ENCODE measurements at regions not wholly inside any gene's neighbourhood (a gene's known extent, or its start where the extent isn't known, plus 50 kb on each side); places are given as distances from the start of the nearest gene placed in this dataset.

DNA sequence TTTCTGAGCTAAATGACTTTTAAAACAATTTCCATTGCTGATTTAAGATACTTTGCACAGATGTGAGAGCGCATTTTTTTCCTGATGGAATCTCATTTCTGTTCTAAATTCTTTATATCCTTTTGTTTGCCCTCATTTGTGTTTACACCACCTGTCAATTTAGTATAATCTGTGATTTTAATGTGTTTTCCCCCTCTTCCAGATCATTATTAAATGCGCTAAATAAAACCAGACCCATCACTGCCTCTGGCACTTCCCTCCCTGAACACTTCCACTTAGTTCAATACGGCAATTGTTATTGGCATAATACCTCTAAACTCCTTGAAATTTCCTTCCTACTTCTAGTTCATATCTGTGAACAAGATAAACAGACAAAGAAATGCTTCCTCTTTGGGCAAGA, 186.9 kb upstream of the ADGRL2 start:
- no peak for DNase-seq

DNA sequence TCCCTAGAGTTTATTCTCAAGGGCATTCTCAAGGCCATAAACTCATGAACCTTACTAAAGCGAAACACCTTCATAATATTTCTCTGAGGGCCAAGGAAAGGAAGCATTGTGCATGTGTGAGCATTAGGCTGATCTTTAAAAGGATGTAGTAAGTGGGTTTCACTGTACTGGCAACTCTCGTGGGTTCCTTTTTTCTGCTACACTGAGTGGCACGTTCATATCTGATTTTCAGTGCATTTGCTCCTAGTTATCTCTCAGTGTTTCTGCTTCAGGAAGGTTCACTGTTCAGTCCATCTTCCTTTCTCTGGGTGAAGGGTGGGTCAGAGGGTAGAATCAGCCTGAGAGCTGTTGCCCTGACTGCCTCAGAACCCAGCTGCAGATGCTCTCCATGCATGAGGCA, 192.8 kb upstream of the ADGRL2 start:
- no peak for DNase-seq

- DNase-seq, result no peak
Observed at GRCh38 chr1:81607086-81607485, 193.6 kb upstream of the ADGRL2 start.

- DNase-seq, result no peak
Observed at GRCh38 chr1:81606656-81607055, 194.1 kb upstream of the ADGRL2 start.

GRCh38 chr1:81605023-81605422, 195.7 kb upstream of the ADGRL2 start:
- DNase-seq, result no peak

DNA sequence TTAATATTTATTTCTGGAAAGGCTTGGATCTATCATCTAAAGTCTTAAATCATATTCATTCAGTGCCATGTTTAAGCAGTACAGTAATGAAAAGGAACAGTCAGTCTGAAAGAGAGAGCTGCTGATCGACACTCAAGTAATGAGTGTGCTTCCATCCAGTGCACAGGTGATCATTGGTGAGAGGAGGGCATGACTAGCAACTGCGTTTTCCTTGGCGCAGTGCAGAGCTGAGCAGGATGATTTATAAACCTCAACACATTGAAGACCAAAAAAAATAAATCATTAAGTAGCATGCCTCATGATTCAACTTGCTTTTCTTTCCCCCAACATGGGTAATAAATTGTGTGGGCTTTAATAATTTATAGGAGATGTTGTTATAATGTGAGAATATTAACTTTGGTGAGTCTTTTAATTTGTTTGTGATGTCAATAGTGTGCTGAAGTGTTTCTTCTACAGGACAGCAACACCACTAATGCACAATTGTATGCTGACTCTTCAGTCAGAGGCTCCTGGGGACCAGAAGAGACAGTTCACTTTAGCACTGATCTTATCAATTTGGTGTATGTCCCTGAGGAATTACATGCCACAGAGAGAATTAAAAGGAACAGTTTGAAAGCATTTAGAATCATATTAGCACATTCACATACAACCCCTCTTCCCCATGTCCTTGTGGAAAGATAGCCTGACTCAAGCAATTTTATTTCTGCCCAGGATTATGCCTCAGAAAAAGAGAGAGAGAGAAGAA, 199.7 kb upstream of the ADGRL2 start:
- no peak for DNase-seq

- no peak for DNase-seq
Observed at GRCh38 chr1:81600363-81600762, 200.4 kb upstream of the ADGRL2 start.

GRCh38 chr1:81598623-81599022, 202.1 kb upstream of the ADGRL2 start:
- no peak for DNase-seq

- no peak for DNase-seq
Observed at GRCh38 chr1:81597720-81598426, 202.9 kb upstream of the ADGRL2 start.

DNA sequence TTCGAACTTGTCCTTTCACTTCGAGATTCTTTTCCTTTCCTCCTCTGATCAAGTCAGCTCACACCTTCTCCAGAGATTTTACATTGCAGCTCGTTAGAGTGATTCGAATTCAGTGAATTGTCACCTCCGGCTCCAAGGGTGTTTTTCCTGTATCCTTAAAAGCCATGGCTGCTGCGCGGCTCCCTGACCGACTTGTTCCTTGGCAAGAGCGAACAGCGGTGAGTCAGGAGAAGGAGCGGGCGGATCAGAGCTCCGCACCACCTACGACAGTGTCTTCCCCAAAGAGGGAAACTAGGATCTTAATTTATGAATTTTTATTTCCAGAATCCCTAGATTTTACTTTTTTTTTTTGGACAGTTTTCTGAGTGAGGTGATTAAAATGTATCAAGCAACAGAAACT, 204.4 kb upstream of the ADGRL2 start:
- DNase-seq, result no peak

DNA sequence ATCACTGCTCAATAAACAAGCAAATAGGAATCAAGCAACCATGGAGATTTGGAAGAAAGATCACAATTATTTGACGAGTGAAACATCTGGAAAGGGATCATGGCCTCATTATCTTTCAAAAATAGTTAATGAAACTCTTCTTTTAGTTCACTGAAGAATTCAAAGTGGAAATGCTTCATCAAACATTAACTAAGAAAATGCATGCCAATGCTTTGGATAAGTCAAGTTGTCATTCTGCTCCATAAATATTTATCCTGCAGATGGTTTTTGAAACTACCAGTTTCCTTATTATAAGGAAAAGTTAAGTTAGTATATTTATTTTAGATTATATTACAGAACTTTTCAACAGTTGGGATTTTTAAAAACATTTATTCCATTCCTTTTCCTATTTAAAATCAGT, 206.5 kb upstream of the ADGRL2 start:
- DNase-seq, result no peak

DNA sequence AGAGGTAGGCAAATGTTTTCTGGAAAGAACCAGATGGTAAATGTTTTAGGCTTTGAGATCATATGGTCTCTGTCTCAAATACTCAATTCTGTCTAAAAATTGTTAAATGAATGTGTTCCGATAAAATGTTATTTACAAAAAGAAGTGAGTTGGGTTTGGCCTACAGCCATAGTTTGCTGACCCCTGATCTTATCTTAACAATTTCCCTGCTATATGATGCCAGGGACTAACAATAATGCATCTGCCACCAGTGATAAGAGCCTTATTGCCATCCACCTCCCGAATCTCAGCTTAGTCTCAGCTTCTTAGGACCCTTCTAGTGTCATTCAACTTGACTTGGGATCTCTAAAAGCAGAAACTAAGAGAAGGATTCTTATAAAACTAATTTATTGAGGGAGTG, 208.5 kb upstream of the ADGRL2 start:
- no peak for DNase-seq

- no peak for DNase-seq
Observed at GRCh38 chr1:81590171-81590570, 210.6 kb upstream of the ADGRL2 start.

GRCh38 chr1:81588149-81588548, 212.6 kb upstream of the ADGRL2 start:
- no peak for DNase-seq

- DNase-seq, result no peak
Observed at GRCh38 chr1:81587426-81587825, 213.3 kb upstream of the ADGRL2 start.

DNA sequence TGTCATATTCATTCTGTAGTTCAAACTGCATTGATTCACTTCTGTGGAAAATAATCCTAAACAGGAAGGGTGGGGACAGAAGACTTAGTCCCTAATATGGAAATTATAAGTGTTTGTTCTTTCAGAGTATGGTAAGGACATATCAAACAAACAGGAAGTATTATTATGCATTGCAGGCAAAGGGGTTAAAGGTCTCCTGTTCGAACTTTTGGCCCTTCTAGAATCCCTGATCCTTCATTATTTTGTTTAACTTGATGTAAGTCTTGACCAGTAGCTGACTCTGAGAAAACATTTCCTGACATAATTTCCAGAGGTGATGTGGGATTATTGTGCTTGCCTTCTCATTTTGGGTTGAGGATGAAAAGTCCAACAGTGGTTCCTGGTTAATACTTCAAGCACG, 215.4 kb upstream of the ADGRL2 start:
- DNase-seq, result no peak

DNA sequence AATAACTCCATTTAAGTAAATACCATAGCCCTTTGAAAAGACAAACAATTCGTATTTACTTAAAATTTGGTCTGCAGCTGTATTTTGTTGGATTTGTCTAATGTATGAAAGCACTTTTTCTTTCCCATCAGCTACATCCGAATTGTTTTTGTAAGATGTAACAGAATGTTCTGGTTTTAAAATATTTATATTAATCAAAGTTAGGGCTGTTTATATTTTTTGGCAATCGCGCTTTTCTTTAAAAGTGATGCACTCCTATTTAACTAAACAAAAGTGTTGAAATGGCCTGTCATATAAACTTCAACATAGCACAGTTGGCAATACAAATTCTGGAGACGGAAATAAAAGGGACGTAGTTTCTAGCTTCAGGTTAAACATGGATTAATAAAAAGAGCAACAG, 216.3 kb upstream of the ADGRL2 start:
- no peak for DNase-seq

GRCh38 chr1:81583878-81584277, 216.9 kb upstream of the ADGRL2 start:
- no peak for DNase-seq

GRCh38 chr1:81582467-81582986, 218.2 kb upstream of the ADGRL2 start:
- no peak for DNase-seq

GRCh38 chr1:81578867-81579266, 221.9 kb upstream of the ADGRL2 start:
- no peak for DNase-seq

- DNase-seq, result no peak
Observed at GRCh38 chr1:81577004-81577697, 223.6 kb upstream of the ADGRL2 start.

GRCh38 chr1:81574408-81574807, 226.3 kb upstream of the ADGRL2 start:
- no peak for DNase-seq

- no peak for DNase-seq
Observed at GRCh38 chr1:81573458-81573857, 227.3 kb upstream of the ADGRL2 start.

GRCh38 chr1:81571946-81572345, 228.8 kb upstream of the ADGRL2 start:
- DNase-seq, result no peak

All from 8988T (cell line).